OCI-LY3 (cell line): ENCODE measurements at regions not wholly inside any gene's neighbourhood (a gene's known extent, or its start where the extent isn't known, plus 50 kb on each side); places are given as distances from the start of the nearest gene placed in this dataset.

Experiments used
- EZH2phosphoT487 ChIP-seq: fragments of 200-600 bp; shearing (Covaris generic); IDR thresholded peaks from 2 replicates; pipeline ENCODE4 v1.6.1; 2018; ENCODE audit warnings: antibody characterized with exemption, mixed run types, low read depth
- TF ChIP-seq, protein P1 (sequence below): fragments of 200-600, 300-600 bp; sonication (generic); IDR thresholded peaks from 2 replicates; pipeline ENCODE4 v1.5.1; 2014; ENCODE audit warnings: antibody characterized with exemption, low read length, low read depth

DNA sequence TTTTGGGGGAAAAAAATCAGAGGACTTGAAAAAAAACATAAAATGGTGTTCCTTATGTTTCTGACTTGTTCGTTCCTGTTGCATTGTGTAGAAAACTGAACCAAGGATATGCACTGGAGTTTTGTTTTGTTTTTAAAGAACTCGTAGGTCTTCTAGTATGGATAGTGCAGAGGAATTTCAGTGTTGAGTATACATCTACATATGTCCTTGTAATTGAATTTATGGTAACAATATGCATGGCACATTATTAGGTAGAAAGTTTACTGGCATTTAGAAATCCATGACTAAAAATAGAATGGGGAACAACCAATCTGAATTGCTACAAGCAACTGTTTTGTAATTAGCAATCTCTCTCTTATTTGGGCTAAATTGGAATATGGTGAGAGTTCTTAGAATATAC is 188.3 kb upstream of the ZRANB2 start:
- TF ChIP-seq, protein P1, sequence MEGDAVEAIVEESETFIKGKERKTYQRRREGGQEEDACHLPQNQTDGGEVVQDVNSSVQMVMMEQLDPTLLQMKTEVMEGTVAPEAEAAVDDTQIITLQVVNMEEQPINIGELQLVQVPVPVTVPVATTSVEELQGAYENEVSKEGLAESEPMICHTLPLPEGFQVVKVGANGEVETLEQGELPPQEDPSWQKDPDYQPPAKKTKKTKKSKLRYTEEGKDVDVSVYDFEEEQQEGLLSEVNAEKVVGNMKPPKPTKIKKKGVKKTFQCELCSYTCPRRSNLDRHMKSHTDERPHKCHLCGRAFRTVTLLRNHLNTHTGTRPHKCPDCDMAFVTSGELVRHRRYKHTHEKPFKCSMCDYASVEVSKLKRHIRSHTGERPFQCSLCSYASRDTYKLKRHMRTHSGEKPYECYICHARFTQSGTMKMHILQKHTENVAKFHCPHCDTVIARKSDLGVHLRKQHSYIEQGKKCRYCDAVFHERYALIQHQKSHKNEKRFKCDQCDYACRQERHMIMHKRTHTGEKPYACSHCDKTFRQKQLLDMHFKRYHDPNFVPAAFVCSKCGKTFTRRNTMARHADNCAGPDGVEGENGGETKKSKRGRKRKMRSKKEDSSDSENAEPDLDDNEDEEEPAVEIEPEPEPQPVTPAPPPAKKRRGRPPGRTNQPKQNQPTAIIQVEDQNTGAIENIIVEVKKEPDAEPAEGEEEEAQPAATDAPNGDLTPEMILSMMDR: no peak
- no peak for TF ChIP-seq EZH2phosphoT487
